Liver (tissue), 8 donors: ENCODE measurements at regions not wholly inside any gene's neighbourhood (a gene's known extent, or its start where the extent isn't known, plus 50 kb on each side); places are given as distances from the start of the nearest gene placed in this dataset.

ENCODE experiments used
- DNase-seq: peaks from one replicate; pipeline ENCODE4 v3.0.0-alpha.2; 2017; ENCODE audit warnings: low spot score
- H3K27ac ChIP-seq, 2 donors: one replicate each; pipeline ENCODE4 v1.7.0; 2013; ENCODE audit warnings: inconsistent platforms in 2 of 2, low read length in 2 of 2, control low read depth in 1 of 2, low read depth in 1 of 2, mild to moderate bottlenecking in 1 of 2
- H3K27me3 ChIP-seq, 4 donors: one replicate each; pipeline versions ENCODE4 v1.6.1 to v1.7.0; 2013; ENCODE audit warnings: low read length in 3 of 4, inconsistent platforms in 1 of 4, mild to moderate bottlenecking in 1 of 4, moderate library complexity in 1 of 4; ENCODE audit not compliant: control insufficient read depth in 4 of 4, insufficient read depth in 4 of 4
- H3K36me3 ChIP-seq, 4 donors: one replicate each; pipeline versions ENCODE4 v1.6.1 to v1.7.0; 2013; ENCODE audit warnings: low read length in 3 of 4, mild to moderate bottlenecking in 3 of 4, low read depth in 1 of 4, moderate library complexity in 1 of 4; ENCODE audit not compliant: control insufficient read depth in 4 of 4, insufficient read depth in 3 of 4
- H3K4me1 ChIP-seq, 4 donors: one replicate each; pipeline versions ENCODE4 v1.6.1 to v1.7.0; 2013; ENCODE audit warnings: low read length in 3 of 4, mild to moderate bottlenecking in 3 of 4, moderate library complexity in 1 of 4; ENCODE audit not compliant: control insufficient read depth in 4 of 4, insufficient read depth in 4 of 4
- H3K4me3 ChIP-seq, 3 donors: one replicate each; pipeline versions ENCODE4 v1.6.1 to v1.7.0; 2013; ENCODE audit warnings: low read length in 3 of 3, control low read depth in 1 of 3, low read depth in 1 of 3, mild to moderate bottlenecking in 1 of 3
- H3K9ac ChIP-seq, 2 donors: one replicate each; pipeline ENCODE4 v1.7.0; 2013; ENCODE audit warnings: low read length in 2 of 2, mild to moderate bottlenecking in 2 of 2, moderate library complexity in 2 of 2, control low read depth in 1 of 2, low read depth in 1 of 2
- H3K9me3 ChIP-seq, 4 donors: one replicate each; pipeline versions ENCODE4 v1.6.1 to v1.7.0; 2013; ENCODE audit warnings: low read length in 3 of 4; ENCODE audit not compliant: control insufficient read depth in 4 of 4
- ATF3 ChIP-seq: IDR thresholded peaks from 2 replicates; pipeline ENCODE4 v1.6.1; 2016; ENCODE audit warnings: antibody characterized with exemption
- CTCF ChIP-seq: fragments of 150-350 bp; IDR thresholded peaks from 2 replicates; pipeline ENCODE4 v1.5.1; 2017; ENCODE audit warnings: improper control_type of control experiment, low read depth, low read length; ENCODE audit not compliant: missing input control
- EGR1 ChIP-seq, 2 donors: IDR thresholded peaks; 2 replicates each; pipeline ENCODE4 v1.6.1; 2016 to 2018; ENCODE audit warnings: antibody characterized with exemption in 2 of 2, low read depth in 2 of 2
- FOXA1 ChIP-seq: IDR thresholded peaks from 2 replicates; pipeline ENCODE4 v1.6.1; 2016; ENCODE audit warnings: antibody characterized with exemption
- FOXA2 ChIP-seq: IDR thresholded peaks from 2 replicates; pipeline ENCODE4 v1.6.1; 2016; ENCODE audit warnings: antibody characterized with exemption
- GABPA ChIP-seq, 2 donors: IDR thresholded peaks in 1 of 2; conservative IDR thresholded peaks in 1 of 2; 2 replicates each; pipeline ENCODE4 v1.6.1; 2016; ENCODE audit warnings: antibody characterized with exemption in 2 of 2, mild to moderate bottlenecking in 1 of 2, moderate library complexity in 1 of 2
- HNF4A ChIP-seq, 2 donors: conservative IDR thresholded peaks; 2 replicates each; pipeline ENCODE4 v1.6.1; 2016; ENCODE audit warnings: antibody characterized with exemption in 2 of 2, mild to moderate bottlenecking in 2 of 2
- HNF4G ChIP-seq: IDR thresholded peaks from 2 replicates; pipeline ENCODE4 v1.6.1; 2016; ENCODE audit warnings: antibody characterized with exemption
- JUND ChIP-seq, 2 donors: IDR thresholded peaks; 2 replicates each; pipeline ENCODE4 v1.6.1; 2016; ENCODE audit warnings: antibody characterized with exemption in 2 of 2
- MAX ChIP-seq: IDR thresholded peaks from 2 replicates; pipeline ENCODE4 v1.6.1; 2016; ENCODE audit warnings: antibody characterized with exemption
- NR2F2 ChIP-seq: IDR thresholded peaks from 2 replicates; pipeline ENCODE4 v1.6.1; 2016; ENCODE audit warnings: antibody characterized with exemption
- REST ChIP-seq: IDR thresholded peaks from 2 replicates; pipeline ENCODE4 v1.6.1; 2016; ENCODE audit warnings: antibody characterized with exemption, mild to moderate bottlenecking
- RXRA ChIP-seq, 2 donors: IDR thresholded peaks; 2 replicates each; pipeline ENCODE4 v1.6.1; 2017 to 2018; ENCODE audit warnings: antibody characterized with exemption in 2 of 2, mild to moderate bottlenecking in 1 of 2
- SP1 ChIP-seq: IDR thresholded peaks from 2 replicates; pipeline ENCODE4 v1.6.1; 2018; ENCODE audit warnings: antibody characterized with exemption, mild to moderate bottlenecking
- TAF1 ChIP-seq: conservative IDR thresholded peaks from 2 replicates; pipeline ENCODE4 v1.6.1; 2016; ENCODE audit warnings: antibody characterized with exemption, mild to moderate bottlenecking
- YY1 ChIP-seq: IDR thresholded peaks from 2 replicates; pipeline ENCODE4 v1.6.1; 2016; ENCODE audit warnings: antibody characterized with exemption, mild to moderate bottlenecking
- ZBTB33 ChIP-seq: IDR thresholded peaks from 2 replicates; pipeline ENCODE4 v1.6.1; 2016; ENCODE audit warnings: antibody characterized with exemption
- WGBS: extraction: QIAGEN DNeasy Blood & Tissue Kit; methylation state at CpG from one replicate; pipeline ENCODE4 v1.1.7; 2013; 5-methylcytosine and 5-hydroxymethylcytosine counted together
- donor health status: healthy.
- donor health status: healthy.
- donor health status: healthy.
- donor health status: healthy.
- donor health status: healthy.

- DNase-seq: no peak
- TF ChIP-seq FOXA1 (no peak), RXRA (IDR thresholded peaks at IDR 0.05) (no peak), GABPA (IDR thresholded peaks at IDR 0.05 in 1 of 2, conservative IDR thresholded peaks at IDR 0.05 in 1 of 2) (no peak)
- Histone ChIP-seq H3K36me3 (no peaks in the 10 kb centered on the region), H3K9me3 (no peaks in the 10 kb centered on the region), H3K27me3 (no peaks in the 10 kb centered on the region), H3K9ac (no peak overlapping the region), H3K4me1 (no peaks in the 10 kb centered on the region), H3K27ac (no peak overlapping the region), H3K4me3 (no peak overlapping the region)
Measured at GRCh38 chr4:31896349-31896748, 1176.2 kb downstream of the PCDH7 start.

GRCh38 chr4:31905363-31905762 lies 1185.2 kb downstream of the PCDH7 start:
- Histone ChIP-seq H3K36me3 (no peaks in the 10 kb centered on the region), H3K9me3 (no peaks in the 10 kb centered on the region), H3K4me3 (no peak overlapping the region), H3K27ac (no peak overlapping the region), H3K4me1 (no peaks in the 10 kb centered on the region), H3K27me3 (no peaks in the 10 kb centered on the region), H3K9ac (no peak overlapping the region)
- 41% methylated on average over 3 of the region's 3 CpGs for WGBS
- DNase-seq: no peak
- TF ChIP-seq RXRA (IDR thresholded peaks at IDR 0.05) (no peak), HNF4A (conservative IDR thresholded peaks at IDR 0.05) (peak in 1 of 2 donors; percentile 44)

- DNase-seq: no peak
- no peaks in the 10 kb centered on the region for H3K27me3 ChIP-seq
- 60% methylated on average over 3 of the region's 3 CpGs for WGBS
Measured at GRCh38 chr4:31908261-31908660, 1188.1 kb downstream of the PCDH7 start.

More at GRCh38 chr4:31908261-31908660, 1188.1 kb downstream of the PCDH7 start:
- no peak overlapping the region for H3K4me3 ChIP-seq
- no peaks in the 10 kb centered on the region for H3K4me1 ChIP-seq
- TF ChIP-seq YY1 (no peak), MAX (no peak), REST (no peak), HNF4G (no peak), ZBTB33 (no peak), SP1 (no peak), FOXA2 (no peak), TAF1 (no peak), JUND (IDR thresholded peaks at IDR 0.05) (no peak), GABPA (IDR thresholded peaks at IDR 0.05 in 1 of 2, conservative IDR thresholded peaks at IDR 0.05 in 1 of 2) (no peak), NR2F2 (no peak), FOXA1 (no peak), RXRA (IDR thresholded peaks at IDR 0.05) (no peak), HNF4A (conservative IDR thresholded peaks at IDR 0.05) (no peak), CTCF (no peak), ATF3 (no peak), EGR1 (IDR thresholded peaks at IDR 0.05; ENCODE audit: low read depth in 2 of 2) (no peak)
- no peaks in the 10 kb centered on the region for H3K9me3 ChIP-seq
- no peak overlapping the region for H3K27ac ChIP-seq
- no peaks in the 10 kb centered on the region for H3K36me3 ChIP-seq
- no peak overlapping the region for H3K9ac ChIP-seq
